ENCODE measurements at regions not wholly inside any gene's neighbourhood (a gene's known extent, or its start where the extent isn't known, plus 50 kb on each side); places are given as distances from the start of the nearest gene placed in this dataset.

GRCh38 chr10:78575400-78575799, 493.4 kb upstream of the ZMIZ1 start:
- TF ChIP-seq CTCF (IDR thresholded peaks at IDR 0.05; ENCODE audit: low read depth, low read length), result no peak
- no peak overlapping the region for H3K4me3 ChIP-seq (ENCODE audit: low read depth, low read length)

GRCh38 chr10:78576276-78576675, 492.5 kb upstream of the ZMIZ1 start:
- TF ChIP-seq CTCF (IDR thresholded peaks at IDR 0.05; ENCODE audit: low read depth, low read length), result no peak
- no peak overlapping the region for H3K4me3 ChIP-seq (ENCODE audit: low read depth, low read length)

- no peak for TF ChIP-seq CTCF (IDR thresholded peaks at IDR 0.05; ENCODE audit: low read depth, low read length)
- no peak overlapping the region for H3K4me3 ChIP-seq (ENCODE audit: low read depth, low read length)
Measured at GRCh38 chr10:78577712-78578111, 491.1 kb upstream of the ZMIZ1 start.

GRCh38 chr10:78578929-78579328, 489.8 kb upstream of the ZMIZ1 start:
- no peak overlapping the region for H3K4me3 ChIP-seq (ENCODE audit: low read depth, low read length)

GRCh38 chr10:78579576-78579975, 489.2 kb upstream of the ZMIZ1 start:
- no peak overlapping the region for H3K4me3 ChIP-seq (ENCODE audit: low read depth, low read length)
- TF ChIP-seq CTCF (IDR thresholded peaks at IDR 0.05; ENCODE audit: low read depth, low read length), result no peak

More at GRCh38 chr10:78578929-78579328, 489.8 kb upstream of the ZMIZ1 start:
- no peak for TF ChIP-seq CTCF (IDR thresholded peaks at IDR 0.05; ENCODE audit: low read depth, low read length)

GRCh38 chr10:78579995-78580394, 488.8 kb upstream of the ZMIZ1 start:
- no peak overlapping the region for H3K4me3 ChIP-seq (ENCODE audit: low read depth, low read length)
- no peak for TF ChIP-seq CTCF (IDR thresholded peaks at IDR 0.05; ENCODE audit: low read depth, low read length)

GRCh38 chr10:78581133-78581694, 487.6 kb upstream of the ZMIZ1 start:
- TF ChIP-seq CTCF (IDR thresholded peaks at IDR 0.05; ENCODE audit: low read depth, low read length), result no peak
- no peak overlapping the region for H3K4me3 ChIP-seq (ENCODE audit: low read depth, low read length)
